G401.6 (cell line): ENCODE measurements at regions not wholly inside any gene's neighbourhood (a gene's known extent, or its start where the extent isn't known, plus 50 kb on each side); places are given as distances from the start of the nearest gene placed in this dataset.
"Not testable (repeated sequence)": the region's sequence is repeated elsewhere in the genome, so short reads cannot be mapped to it uniquely, and the experiment has no call there.

Experiments used
- FAIRE-seq: peaks from 2 replicates; lab custom pipeline; 2012; peaks lifted over from hg19 to GRCh38; lab: Jason Lieb, UNC

GRCh38 chr16:52235186-52235585 lies 311.8 kb downstream of the TOX3 start:
- no peak for FAIRE-seq

- no peak for FAIRE-seq
These were observed 312.3 kb downstream of the TOX3 start for GRCh38 chr16:52234626-52235025.

- no peak for FAIRE-seq
These were observed 317.5 kb downstream of the TOX3 start for GRCh38 chr16:52229471-52229870.

- no peak for FAIRE-seq
These were observed 319.1 kb downstream of the TOX3 start for GRCh38 chr16:52227851-52228250.

- FAIRE-seq, result no peak
These were observed 334.1 kb downstream of the TOX3 start for GRCh38 chr16:52212841-52213240.

GRCh38 chr16:52209227-52209626 lies 337.7 kb downstream of the TOX3 start:
- no peak for FAIRE-seq

- FAIRE-seq, result no peak
These were observed 343.8 kb downstream of the TOX3 start for GRCh38 chr16:52203096-52203495.

GRCh38 chr16:52193441-52193840 lies 353.5 kb downstream of the TOX3 start:
- FAIRE-seq, result no peak

- no peak for FAIRE-seq
These were observed 355.3 kb downstream of the TOX3 start for GRCh38 chr16:52191531-52192134.

- FAIRE-seq, result no peak
These were observed 362.6 kb downstream of the TOX3 start for GRCh38 chr16:52184336-52184735.

- no peak for FAIRE-seq
These were observed 364.1 kb downstream of the TOX3 start for GRCh38 chr16:52182840-52183239.

GRCh38 chr16:52174168-52174567 lies 372.8 kb downstream of the TOX3 start:
- FAIRE-seq, result no peak

GRCh38 chr16:52171481-52171880 lies 375.5 kb downstream of the TOX3 start:
- FAIRE-seq, result no peak

GRCh38 chr16:52167328-52167727 lies 379.6 kb downstream of the TOX3 start:
- no peak for FAIRE-seq

- no peak for FAIRE-seq
These were observed 381.0 kb downstream of the TOX3 start for GRCh38 chr16:52165961-52166360.

- FAIRE-seq, result no peak
These were observed 397.9 kb downstream of the TOX3 start for GRCh38 chr16:52149003-52149402.

GRCh38 chr16:52141871-52142270 lies 405.1 kb downstream of the TOX3 start:
- no peak for FAIRE-seq

GRCh38 chr16:52128361-52128760 lies 418.6 kb downstream of the TOX3 start:
- no peak for FAIRE-seq

- no peak for FAIRE-seq
These were observed 423.1 kb downstream of the TOX3 start for GRCh38 chr16:52123842-52124241.

GRCh38 chr16:52123061-52123839 lies 423.7 kb downstream of the TOX3 start:
- FAIRE-seq, result no peak

- FAIRE-seq, result no peak
These were observed 429.8 kb downstream of the TOX3 start for GRCh38 chr16:52117171-52117570.

- no peak for FAIRE-seq
These were observed 432.6 kb downstream of the TOX3 start for GRCh38 chr16:52114379-52114778.

GRCh38 chr16:52113533-52114183 lies 433.3 kb downstream of the TOX3 start:
- no peak for FAIRE-seq

- not testable (repeated sequence) for FAIRE-seq
These were observed 441.9 kb downstream of the TOX3 start for GRCh38 chr16:52104993-52105392.
